NB4 (cell line): ENCODE measurements at regions not wholly inside any gene's neighbourhood (a gene's known extent, or its start where the extent isn't known, plus 50 kb on each side); places are given as distances from the start of the nearest gene placed in this dataset.

Experiments used
- CTCF ChIP-seq: IDR thresholded peaks from one replicate; pipeline ENCODE4 v1.5.1; 2012; ENCODE audit warnings: low read depth, low read length
- MAX ChIP-seq: IDR thresholded peaks from 2 replicates; pipeline ENCODE4 v1.6.1; 2011; ENCODE audit warnings: low read depth, low read length
- MYC ChIP-seq: IDR thresholded peaks from 2 replicates; pipeline ENCODE4 v1.6.1; 2011; ENCODE audit warnings: low read depth, low read length
- POLR2A ChIP-seq: IDR thresholded peaks from 2 replicates; pipeline ENCODE4 v1.6.1; 2011; ENCODE audit warnings: mild to moderate bottlenecking; ENCODE audit not compliant: insufficient read length; ENCODE audit errors: extremely low read depth

DNA sequence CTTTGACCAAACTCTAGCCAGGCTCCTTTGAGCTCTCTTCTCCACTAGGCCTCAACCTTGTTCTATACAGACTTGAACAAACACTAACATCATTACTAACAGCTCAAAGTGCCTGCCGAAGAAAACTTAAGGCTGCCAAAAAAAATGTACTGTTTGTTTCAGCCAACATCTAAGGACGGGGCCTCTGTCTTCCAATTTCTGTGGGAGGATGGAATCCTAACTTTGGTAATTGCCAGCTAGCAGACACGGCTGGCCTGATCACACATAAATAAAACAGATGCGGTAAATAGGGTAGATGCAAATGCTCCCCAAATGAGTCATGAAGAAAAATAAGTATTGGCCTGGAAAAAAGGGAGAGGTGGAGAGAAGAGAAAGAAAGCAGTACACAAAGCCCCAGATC is 394.3 kb downstream of the TMEM135 start:
- TF ChIP-seq CTCF (no peak), POLR2A (no peak), MYC (no peak), MAX (no peak)
